CD4-positive, alpha-beta T cell treated with Interleukin-10 for 1 hour (primary cell): ENCODE measurements at regions not wholly inside any gene's neighbourhood (a gene's known extent, or its start where the extent isn't known, plus 50 kb on each side); places are given as distances from the start of the nearest gene placed in this dataset.

Source experiments
- DNase-seq: peaks from one replicate; pipeline ENCODE4 v3.0.0-alpha.2; 2020

- DNase-seq = no peak
These were observed 451.1 kb upstream of the SOX5 start for GRCh38 chr12:24400533-24400932.

DNA sequence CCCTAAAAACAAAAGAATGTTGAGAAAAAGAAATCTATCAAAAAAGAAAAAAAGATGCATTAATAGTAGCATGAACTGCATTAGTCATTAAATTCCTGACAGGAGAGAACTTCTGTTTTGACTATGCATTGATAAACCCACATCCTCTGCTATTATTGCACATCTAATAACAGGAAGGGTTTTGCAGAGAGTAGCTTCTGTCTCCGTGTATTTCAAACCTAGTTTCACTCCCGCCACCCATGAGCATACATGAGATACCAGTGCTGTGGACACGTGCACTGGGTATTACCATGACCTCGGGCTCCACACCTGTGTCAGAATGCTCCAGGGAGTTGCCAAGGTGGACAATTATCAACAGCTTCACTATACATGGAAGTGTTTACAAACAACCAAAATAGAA is 449.1 kb upstream of the SOX5 start:
- DNase-seq = no peak

DNA sequence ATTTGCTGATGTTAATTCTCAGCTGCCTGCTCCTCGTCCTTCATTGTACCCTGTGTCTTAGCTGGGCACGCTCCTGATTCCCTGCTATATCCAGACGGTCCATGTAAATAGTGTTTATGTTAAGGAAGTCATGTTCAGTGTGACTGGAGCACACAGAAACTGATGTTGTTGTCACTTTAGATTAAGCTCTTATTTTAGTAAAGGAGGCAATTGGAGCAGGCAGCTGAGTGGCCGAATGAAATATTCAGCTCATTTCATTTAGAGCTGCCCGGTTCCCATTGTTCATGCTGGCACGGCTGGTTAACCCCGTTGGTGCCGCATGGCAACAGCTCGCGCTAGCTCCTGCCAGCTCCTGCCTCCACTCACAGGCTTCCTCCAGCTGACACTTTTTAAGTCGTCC is 446.8 kb upstream of the SOX5 start:
- no peak for DNase-seq

- no peak for DNase-seq
These were observed 444.8 kb upstream of the SOX5 start for GRCh38 chr12:24394246-24394645.

DNA sequence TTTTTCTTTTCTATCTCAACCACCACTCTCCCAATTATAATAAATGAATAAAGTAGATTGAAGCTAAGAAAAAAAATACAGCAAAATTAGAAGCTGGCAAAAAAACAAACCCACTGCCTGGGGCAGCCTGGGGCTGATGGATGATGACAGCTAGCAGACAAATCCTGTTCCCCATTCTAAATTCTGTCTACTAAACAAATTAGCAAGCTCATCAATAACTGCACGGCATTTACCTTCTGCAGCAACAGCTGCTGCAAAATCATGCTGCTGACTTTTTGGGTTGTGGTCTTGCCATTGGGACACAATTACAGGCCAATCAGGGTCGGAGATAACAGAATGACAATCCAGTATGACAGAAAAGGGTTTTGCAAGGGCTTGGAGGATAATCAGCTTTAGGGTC is 443.6 kb upstream of the SOX5 start:
- no peak for DNase-seq

GRCh38 chr12:24389394-24389793 is 439.9 kb upstream of the SOX5 start:
- no peak for DNase-seq

GRCh38 chr12:24387381-24387780 is 437.9 kb upstream of the SOX5 start:
- DNase-seq = no peak

DNA sequence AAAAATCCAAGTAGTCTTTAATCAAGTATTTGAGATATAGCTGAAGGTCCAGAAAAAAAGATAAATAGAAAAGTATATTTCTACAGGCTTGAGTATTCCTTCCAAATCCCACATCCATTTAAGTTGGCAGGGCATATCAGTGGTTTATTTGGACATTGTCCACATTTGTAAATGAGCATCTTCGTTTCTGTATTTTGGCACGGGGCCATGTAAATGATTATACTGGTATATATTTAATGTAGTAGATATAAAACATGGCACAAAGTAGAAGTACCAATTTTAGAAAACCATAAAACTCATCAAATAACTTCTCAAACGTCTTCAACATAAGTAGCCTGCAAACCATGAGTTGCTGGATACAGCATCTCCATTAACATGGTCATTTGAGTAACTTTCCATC is 437.4 kb upstream of the SOX5 start:
- no peak for DNase-seq

DNA sequence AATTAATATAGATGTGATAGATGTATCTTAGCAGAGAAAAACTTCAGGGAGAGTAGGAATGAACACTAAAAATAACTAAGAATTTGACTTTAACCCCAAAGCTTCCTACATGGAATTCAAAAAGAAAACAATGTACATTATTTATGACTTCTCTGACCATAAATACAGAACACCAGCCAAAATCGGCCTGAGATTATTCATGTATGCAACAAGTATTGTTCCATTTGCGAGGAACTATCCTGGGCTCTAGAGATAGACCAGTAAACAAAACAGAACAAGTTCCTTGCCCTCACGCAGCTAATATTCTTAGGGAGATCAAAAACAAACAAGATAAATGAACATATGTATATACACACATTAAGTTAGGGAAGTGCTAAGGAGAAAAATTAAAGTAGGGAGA is 432.3 kb upstream of the SOX5 start:
- DNase-seq = no peak

DNA sequence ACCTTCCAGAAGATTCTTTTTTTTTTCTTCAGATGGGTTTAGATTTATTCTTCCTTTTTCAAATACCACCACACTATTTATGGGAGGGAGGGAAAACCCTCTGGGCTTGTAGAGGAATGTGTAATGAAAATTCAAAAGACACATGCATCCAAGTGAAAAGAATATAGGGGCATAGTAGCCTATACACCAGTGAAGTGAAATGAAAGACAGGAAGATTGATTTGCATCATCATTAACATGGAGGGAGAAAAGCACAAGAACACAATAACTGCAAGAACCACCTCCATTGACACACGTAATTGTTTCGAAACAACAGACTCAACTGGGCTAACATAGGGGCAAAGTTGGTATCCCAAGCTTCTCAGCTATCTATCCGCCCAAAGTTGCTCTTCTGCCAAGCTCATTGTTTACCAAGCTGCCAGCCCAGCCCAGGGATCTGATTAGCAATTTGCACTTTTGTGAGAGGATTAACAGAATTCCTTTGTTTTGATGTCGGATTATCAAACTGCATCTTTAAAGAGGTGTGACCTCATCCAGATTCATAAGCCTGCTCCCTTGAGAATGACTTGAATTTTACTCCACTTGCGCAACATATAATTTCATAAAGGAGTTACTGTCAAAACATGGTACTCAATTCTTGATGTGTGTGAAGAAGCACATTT is 430.5 kb upstream of the SOX5 start:
- DNase-seq = no peak

DNA sequence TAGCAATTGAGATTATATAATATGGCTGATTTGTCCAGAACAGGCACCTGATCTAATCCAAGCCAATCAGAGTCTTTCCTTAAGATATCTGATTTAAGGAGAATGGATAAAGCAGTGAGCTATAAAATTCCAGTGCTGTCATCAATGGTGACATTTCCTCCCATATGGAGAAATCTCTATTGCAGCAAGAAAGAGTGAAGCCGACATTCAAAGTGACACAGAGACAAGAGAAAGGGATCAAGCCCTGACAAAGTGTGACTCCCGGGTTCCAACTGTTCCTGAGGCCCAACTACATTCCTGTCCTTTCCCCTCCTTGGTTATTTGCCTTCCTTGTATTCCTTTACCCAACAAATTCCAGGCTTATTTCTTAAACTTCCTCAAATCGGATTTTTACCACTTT is 430.0 kb upstream of the SOX5 start:
- no peak for DNase-seq

- no peak for DNase-seq
These were observed 429.3 kb upstream of the SOX5 start for GRCh38 chr12:24378548-24379407.

DNA sequence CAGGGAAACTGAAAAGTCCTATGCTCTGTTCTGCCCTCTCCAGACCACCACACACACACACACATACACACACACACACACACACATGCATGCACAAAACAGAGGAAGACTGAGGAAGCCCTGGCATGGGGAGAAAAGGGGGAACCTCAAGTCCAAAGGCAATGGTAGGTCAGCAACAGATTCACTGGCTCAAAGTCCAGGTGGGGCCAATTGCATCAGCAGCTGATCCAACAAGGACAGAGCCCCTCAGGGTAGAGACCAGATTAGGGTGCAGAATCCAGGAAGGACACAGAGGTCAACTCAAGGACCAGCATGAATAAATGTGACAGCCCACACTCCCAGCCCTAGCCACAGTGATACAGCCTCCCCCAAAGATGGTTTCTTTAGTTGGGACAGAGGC is 425.0 kb upstream of the SOX5 start:
- no peak for DNase-seq

- DNase-seq = no peak
These were observed 423.5 kb upstream of the SOX5 start for GRCh38 chr12:24373004-24373403.

- no peak for DNase-seq
These were observed 417.0 kb upstream of the SOX5 start for GRCh38 chr12:24366514-24366913.

DNA sequence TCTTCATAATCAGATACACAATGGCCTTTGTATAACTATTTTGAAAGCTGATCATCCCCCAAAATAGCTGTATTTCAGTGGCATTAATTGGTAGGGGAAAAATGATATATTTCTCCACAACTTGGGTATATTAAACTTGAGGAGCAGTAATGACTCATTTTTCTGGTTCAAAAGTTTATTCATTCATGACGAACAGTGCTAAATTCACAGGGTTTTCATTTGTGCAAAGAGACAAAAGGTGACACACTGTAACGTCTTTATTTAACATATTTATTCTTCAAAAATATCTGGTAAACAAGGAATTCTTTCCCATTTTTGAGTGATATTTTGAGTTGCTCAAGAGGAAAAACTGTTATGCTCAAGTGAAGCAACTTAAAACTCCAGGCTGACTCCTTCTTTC is 415.5 kb upstream of the SOX5 start:
- no peak for DNase-seq

DNA sequence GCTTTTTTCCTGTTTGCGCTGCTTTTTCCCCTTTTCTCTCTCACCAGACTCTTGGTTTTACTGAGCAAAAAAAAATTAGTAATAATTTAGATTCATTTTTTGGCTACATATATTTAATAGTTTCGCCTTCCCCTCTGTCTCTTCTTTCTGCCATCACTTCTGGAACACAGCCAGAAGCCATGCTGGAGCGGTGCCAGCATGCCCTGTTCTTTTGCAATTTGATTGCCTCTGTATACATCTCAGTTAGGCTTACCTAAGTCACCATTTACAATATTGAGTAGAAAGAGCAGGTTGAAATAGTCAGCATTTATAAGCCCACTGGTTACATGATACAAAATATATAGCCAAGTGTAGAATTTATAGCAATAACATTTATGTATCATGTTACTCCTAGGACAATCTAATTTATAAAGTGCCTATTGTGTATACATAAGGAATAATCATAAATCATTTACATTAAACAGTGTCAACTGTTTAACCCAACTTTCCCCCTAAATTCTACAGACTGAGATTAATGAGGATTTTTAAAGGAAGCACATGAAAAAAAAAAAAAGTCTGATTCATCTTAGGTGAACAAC is 413.8 kb upstream of the SOX5 start:
- no peak for DNase-seq

DNA sequence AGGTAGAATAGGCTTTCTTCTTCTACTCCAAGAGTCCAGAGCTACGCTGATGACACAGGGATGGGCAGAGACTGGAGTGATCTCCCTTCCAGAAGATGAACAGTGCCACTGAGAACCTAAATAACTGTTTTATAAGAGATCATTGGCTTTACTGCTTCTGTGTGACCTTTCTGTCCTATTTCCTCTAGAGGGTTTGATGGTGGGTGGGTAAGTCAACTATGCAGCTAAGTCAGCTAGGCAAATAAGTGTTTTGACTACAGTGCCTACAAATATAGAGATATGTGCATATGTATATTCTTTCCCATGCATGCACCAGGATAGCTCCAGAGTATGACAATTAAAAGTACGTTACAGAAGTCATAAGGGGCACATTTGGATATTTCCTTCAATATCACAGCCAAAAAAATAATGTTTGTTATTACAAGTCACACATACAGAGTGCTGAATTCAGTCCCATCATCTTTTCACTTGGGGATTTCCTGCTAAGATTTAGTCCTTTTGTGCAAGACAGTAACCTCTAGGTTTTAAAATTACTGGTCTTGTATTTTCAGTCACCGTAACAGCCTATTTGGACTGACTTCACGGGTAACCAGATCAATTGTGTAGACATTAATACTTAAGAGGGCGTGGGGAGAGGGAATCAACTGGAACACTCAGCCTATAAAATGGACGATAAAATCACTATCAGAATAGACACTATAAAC is 412.6 kb upstream of the SOX5 start:
- DNase-seq = no peak

DNA sequence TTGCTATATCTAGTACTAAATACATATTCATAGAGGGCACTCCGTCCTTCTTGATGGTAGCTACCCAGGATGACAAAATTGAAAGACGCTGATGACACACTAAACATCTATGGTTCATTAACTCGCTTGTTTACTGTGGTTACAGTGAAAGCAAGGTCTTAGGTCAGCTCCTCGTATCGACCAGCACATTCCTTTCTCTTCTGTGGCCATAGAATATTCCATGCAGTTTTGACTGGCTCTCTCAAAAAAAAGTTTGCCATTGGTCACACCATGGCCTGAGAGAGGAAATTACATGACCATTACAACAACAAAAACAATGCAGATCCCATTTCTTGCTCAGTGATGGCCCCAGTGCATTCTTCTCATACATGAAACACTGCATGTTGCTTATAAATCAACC is 411.4 kb upstream of the SOX5 start:
- DNase-seq = no peak

GRCh38 chr12:24360461-24360860 is 411.0 kb upstream of the SOX5 start:
- DNase-seq = no peak

DNA sequence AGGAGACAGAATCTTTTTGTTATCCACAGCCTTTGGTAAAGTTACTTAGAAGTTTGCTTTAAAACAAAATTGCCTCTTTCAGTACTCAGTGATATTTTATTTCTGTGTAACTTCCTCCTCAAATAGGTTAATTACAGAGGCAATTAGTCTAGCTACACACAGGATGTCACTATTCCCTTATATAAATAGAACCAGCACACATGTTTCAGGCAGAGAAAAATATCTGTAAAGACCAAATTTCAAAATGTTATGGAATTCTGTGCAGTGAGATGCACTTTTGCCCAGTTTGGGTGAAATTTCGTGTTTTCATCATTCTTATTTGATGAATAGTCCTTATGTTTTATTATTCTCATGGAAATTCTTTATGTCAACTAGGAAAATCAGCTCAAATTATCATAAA is 410.6 kb upstream of the SOX5 start:
- no peak for DNase-seq

DNA sequence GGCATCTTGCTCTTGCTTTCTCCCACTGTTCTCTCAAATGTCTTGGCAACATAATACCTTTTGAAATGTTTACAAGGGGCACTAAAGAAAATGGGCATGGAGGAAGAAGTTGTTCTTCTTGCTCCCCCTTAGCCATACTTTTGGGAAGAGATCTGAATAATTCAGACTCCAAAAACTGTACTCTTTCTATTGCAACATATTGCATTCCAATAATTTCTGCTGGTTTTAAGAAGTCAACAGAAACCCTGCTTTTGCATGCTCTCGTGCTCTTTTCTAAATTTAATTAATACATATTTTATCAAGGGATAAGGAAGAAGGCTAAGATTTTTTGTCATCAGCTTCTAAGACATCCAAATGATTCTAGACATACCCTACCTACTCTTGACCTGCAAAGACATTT is 409.9 kb upstream of the SOX5 start:
- no peak for DNase-seq

GRCh38 chr12:24356240-24356804 is 406.9 kb upstream of the SOX5 start:
- no peak for DNase-seq
